Hepatocyte (in vitro differentiated cells): ENCODE measurements at regions not wholly inside any gene's neighbourhood (a gene's known extent, or its start where the extent isn't known, plus 50 kb on each side); places are given as distances from the start of the nearest gene placed in this dataset.
"Not testable (repeated sequence)": the region's sequence is repeated elsewhere in the genome, so short reads cannot be mapped to it uniquely, and the experiment has no call there.

Experiments used
- DNase-seq: peaks from one replicate; pipeline ENCODE4 v3.0.0-alpha.2; 2016; ENCODE audit warnings: low spot score
- H2AFZ ChIP-seq: fragments of 200-600 bp; sonication (generic); 2 replicates; pipeline ENCODE4 v1.6.0; 2016; ENCODE audit warnings: antibody characterized with exemption, mild to moderate bottlenecking
- H3K27ac ChIP-seq: fragments of 200-600 bp; sonication (generic); 2 replicates; pipeline ENCODE4 v1.5.1; 2016; ENCODE audit warnings: mild to moderate bottlenecking
- H3K27me3 ChIP-seq: fragments of 200-600 bp; sonication (generic); 2 replicates; pipeline ENCODE4 v1.6.1; 2016
- H3K36me3 ChIP-seq: fragments of 200-600 bp; sonication (generic); replicated peaks from 2 replicates; pipeline ENCODE4 v1.5.1; 2016; ENCODE audit warnings: low read depth; ENCODE audit not compliant: insufficient read depth
- H3K4me1 ChIP-seq: fragments of 200-600 bp; sonication (generic); 2 replicates; pipeline ENCODE4 v1.5.1; 2016; ENCODE audit warnings: mild to moderate bottlenecking, moderate library complexity; ENCODE audit not compliant: insufficient read depth
- H3K4me2 ChIP-seq: fragments of 200-600 bp; sonication (generic); 2 replicates; pipeline ENCODE4 v1.6.0; 2016
- H3K4me3 ChIP-seq: fragments of 200-600 bp; sonication (generic); 2 replicates; pipeline ENCODE4 v1.5.1; 2016; ENCODE audit warnings: mild to moderate bottlenecking
- H3K79me2 ChIP-seq: fragments of 200-600 bp; sonication (generic); 2 replicates; pipeline ENCODE4 v1.6.0; 2017; ENCODE audit warnings: mild to moderate bottlenecking
- H3K9me2 ChIP-seq: fragments of 200-600 bp; sonication (generic); replicated peaks from 2 replicates; pipeline ENCODE4 v1.6.0; 2017; ENCODE audit warnings: mild to moderate bottlenecking; ENCODE audit not compliant: insufficient read depth
- H3K9me3 ChIP-seq: fragments of 200-600 bp; sonication (generic); 2 replicates; pipeline ENCODE4 v1.5.1; 2016; ENCODE audit warnings: low read depth, mild to moderate bottlenecking
- H4K20me1 ChIP-seq: fragments of 200-600 bp; sonication (generic); 2 replicates; pipeline ENCODE4 v1.6.0; 2016; ENCODE audit warnings: mild to moderate bottlenecking; ENCODE audit not compliant: insufficient read depth, poor library complexity, severe bottlenecking
- CTCF ChIP-seq: fragments of 200-600 bp; sonication (generic); IDR thresholded peaks from 2 replicates; pipeline ENCODE4 v1.5.1; 2016; ENCODE audit warnings: antibody characterized with exemption, mild to moderate bottlenecking; ENCODE audit not compliant: poor library complexity
- EZH2 ChIP-seq: fragments of 200-600 bp; sonication (generic); IDR thresholded peaks from 2 replicates; pipeline ENCODE4 v1.6.1; 2016; ENCODE audit warnings: antibody characterized with exemption, mild to moderate bottlenecking, borderline replicate concordance
- EZH2phosphoT487 ChIP-seq: fragments of 200-600 bp; sonication (generic); IDR thresholded peaks from one replicate; pipeline ENCODE4 v1.6.1; 2018; ENCODE audit warnings: antibody characterized with exemption, mild to moderate bottlenecking, low read depth, moderate library complexity; ENCODE audit not compliant: unreplicated experiment, severe bottlenecking
- WGBS: methylation state at CpG from one replicate; pipeline ENCODE4 v1.1.6; 2016; ENCODE audit warnings: low lambda C conversion rate; ENCODE audit errors: missing lambda C conversion rate; 5-methylcytosine and 5-hydroxymethylcytosine counted together

- H3K4me2 ChIP-seq, H3K9me2 ChIP-seq, H4K20me1 ChIP-seq, H3K27me3 ChIP-seq, H3K4me3 ChIP-seq, DNase-seq, H3K4me1 ChIP-seq, H3K27ac ChIP-seq, H3K36me3 ChIP-seq, H3K9me3 ChIP-seq, H3K79me2 ChIP-seq, H2AFZ ChIP-seq: not testable (repeated sequence)
- WGBS, result 89% methylated on average over 7 of the region's 7 CpGs
Observed at GRCh38 chr1:91207691-91208090, 185.9 kb upstream of the ZNF644 start.

- H3K9me3 ChIP-seq, H3K36me3 ChIP-seq, H3K9me2 ChIP-seq, H3K4me3 ChIP-seq, H2AFZ ChIP-seq, H3K79me2 ChIP-seq, H3K27ac ChIP-seq, H3K4me2 ChIP-seq, H4K20me1 ChIP-seq, H3K27me3 ChIP-seq, H3K4me1 ChIP-seq, DNase-seq: not testable (repeated sequence)
- WGBS, result 100% methylated on average over 9 of the region's 9 CpGs
Observed at GRCh38 chr1:91204150-91204549, 182.3 kb upstream of the ZNF644 start.

- Histone ChIP-seq H3K9me2 (no peaks in the 10 kb centered on the region), H3K36me3 (no peaks in the 10 kb centered on the region), H3K4me3 (no peak overlapping the region), H3K27ac (no peak overlapping the region), H4K20me1 (no peaks in the 10 kb centered on the region), H2AFZ (no peak overlapping the region), H3K27me3 (no peaks in the 10 kb centered on the region), H3K4me2 (no peak overlapping the region), H3K9me3 (no peaks in the 10 kb centered on the region), H3K79me2 (no peaks in the 10 kb centered on the region), H3K4me1 (no peaks in the 10 kb centered on the region)
- WGBS, result 97% methylated on average over 1 of the region's 1 CpG
- TF ChIP-seq CTCF (no peak), EZH2phosphoT487 (no peak), EZH2 (no peak)
- no peak for DNase-seq
Observed at GRCh38 chr1:91201694-91202093, 179.9 kb upstream of the ZNF644 start.

- H2AFZ ChIP-seq, result no peak overlapping the region
- H3K4me1 ChIP-seq, result no peaks in the 10 kb centered on the region
- H3K36me3 ChIP-seq, result no peaks in the 10 kb centered on the region
- peak; percentile 8 for DNase-seq
- WGBS, result 65% methylated on average over 3 of the region's 3 CpGs
- H3K4me3 ChIP-seq, result no peak overlapping the region
- no peaks in the 10 kb centered on the region for H3K9me2 ChIP-seq
- H3K4me2 ChIP-seq, result no peak overlapping the region
- H3K79me2 ChIP-seq, result no peaks in the 10 kb centered on the region
- no peak for TF ChIP-seq EZH2phosphoT487
- no peak for TF ChIP-seq EZH2
- TF ChIP-seq CTCF, result no peak
- H4K20me1 ChIP-seq, result no peaks in the 10 kb centered on the region
- H3K27me3 ChIP-seq, result peaks cover 3% of the 10 kb centered on the region
- H3K27ac ChIP-seq, result no peak overlapping the region
- H3K9me3 ChIP-seq, result no peaks in the 10 kb centered on the region
Observed at GRCh38 chr1:91201176-91201575, 179.3 kb upstream of the ZNF644 start.

GRCh38 chr1:91200675-91201074, 178.8 kb upstream of the ZNF644 start:
- Histone ChIP-seq H3K4me3 (no peak overlapping the region), H3K4me1 (no peaks in the 10 kb centered on the region), H3K27me3 (peaks cover 4% of the 10 kb centered on the region), H3K4me2 (no peak overlapping the region), H3K9me3 (no peaks in the 10 kb centered on the region), H3K27ac (no peak overlapping the region), H3K36me3 (no peaks in the 10 kb centered on the region), H3K9me2 (no peaks in the 10 kb centered on the region), H4K20me1 (no peaks in the 10 kb centered on the region), H2AFZ (no peak overlapping the region), H3K79me2 (no peaks in the 10 kb centered on the region)
- no peak for DNase-seq
- 81% methylated on average over 5 of the region's 5 CpGs for WGBS
- no peak for TF ChIP-seq EZH2phosphoT487
- no peak for TF ChIP-seq EZH2
- TF ChIP-seq CTCF, result no peak
